D721Med (cell line): ENCODE measurements at regions not wholly inside any gene's neighbourhood (a gene's known extent, or its start where the extent isn't known, plus 50 kb on each side); places are given as distances from the start of the nearest gene placed in this dataset.
"Not testable (repeated sequence)": the region's sequence is repeated elsewhere in the genome, so short reads cannot be mapped to it uniquely, and the experiment has no call there.

ENCODE experiments used
- DNase-seq: peaks from one replicate; pipeline ENCODE4 v3.0.0; 2011; ENCODE audit warnings: low spot score; ENCODE audit not compliant: insufficient read length
- FAIRE-seq: peaks from 2 replicates; lab custom pipeline; 2011; peaks lifted over from hg19 to GRCh38; lab: Jason Lieb, UNC
- CTCF ChIP-seq: IDR thresholded peaks from 2 replicates; pipeline ENCODE4 v1.5.1; 2012; ENCODE audit warnings: mild to moderate bottlenecking, control low read depth; ENCODE audit not compliant: insufficient read depth; ENCODE audit errors: missing control alignments

GRCh38 chrX:45630078-45630477, 429.4 kb upstream of the DIPK2B start:
- FAIRE-seq (no peak), DNase-seq (no peak)
- no peak for TF ChIP-seq CTCF

- DNase-seq: no peak
- TF ChIP-seq CTCF: no peak
- no peak for FAIRE-seq
Observed at GRCh38 chrX:45628041-45628440, 427.4 kb upstream of the DIPK2B start.

- DNase-seq: no peak
- no peak for TF ChIP-seq CTCF
- FAIRE-seq: no peak
Observed at GRCh38 chrX:45623266-45623665, 422.6 kb upstream of the DIPK2B start.

GRCh38 chrX:45622538-45622937, 421.9 kb upstream of the DIPK2B start:
- DNase-seq: no peak
- FAIRE-seq: no peak

GRCh38 chrX:45622042-45622423, 421.4 kb upstream of the DIPK2B start:
- FAIRE-seq: no peak
- no peak for TF ChIP-seq CTCF
- no peak for DNase-seq

More at GRCh38 chrX:45622538-45622937, 421.9 kb upstream of the DIPK2B start:
- TF ChIP-seq CTCF: no peak

GRCh38 chrX:45621376-45622041, 420.8 kb upstream of the DIPK2B start:
- FAIRE-seq (no peak), DNase-seq (no peak)
- no peak for TF ChIP-seq CTCF

- TF ChIP-seq CTCF: no peak
- FAIRE-seq: no peak
- no peak for DNase-seq
Observed at GRCh38 chrX:45619290-45619689, 418.6 kb upstream of the DIPK2B start.

GRCh38 chrX:45615591-45615990, 414.9 kb upstream of the DIPK2B start:
- not testable (repeated sequence) for FAIRE-seq, DNase-seq
